Stomach (tissue), 4 donors: ENCODE measurements at regions not wholly inside any gene's neighbourhood (a gene's known extent, or its start where the extent isn't known, plus 50 kb on each side); places are given as distances from the start of the nearest gene placed in this dataset.
"Not testable (repeated sequence)": the region's sequence is repeated elsewhere in the genome, so short reads cannot be mapped to it uniquely, and the experiment has no call there.

Experiments used
- POLR2A ChIP-seq, 4 donors: fragments of 450-650 bp; IDR thresholded peaks; one replicate each; pipeline ENCODE4 v1.6.1; 2016; ENCODE audit warnings: antibody characterized with exemption in 4 of 4, control low read depth in 2 of 4, mild to moderate bottlenecking in 1 of 4, moderate library complexity in 1 of 4
- POLR2AphosphoS5 ChIP-seq, 3 donors: sonication (generic); formaldehyde crosslinking; IDR thresholded peaks; one replicate each; pipeline ENCODE4 v1.6.1; 2016; ENCODE audit warnings: antibody characterized with exemption in 3 of 3
- TF ChIP-seq, protein P1 (sequence below), 7 experiments: fragments of 450-650 bp in 4 of 7; fragments of 200-600 bp in 3 of 7; sonication (generic) in 3 of 7; IDR thresholded peaks; one replicate each; pipeline ENCODE4 v1.5.1; 2016 to 2019; ENCODE audit warnings: antibody characterized with exemption in 7 of 7, control low read depth in 2 of 7, mild to moderate bottlenecking in 1 of 7

DNA sequence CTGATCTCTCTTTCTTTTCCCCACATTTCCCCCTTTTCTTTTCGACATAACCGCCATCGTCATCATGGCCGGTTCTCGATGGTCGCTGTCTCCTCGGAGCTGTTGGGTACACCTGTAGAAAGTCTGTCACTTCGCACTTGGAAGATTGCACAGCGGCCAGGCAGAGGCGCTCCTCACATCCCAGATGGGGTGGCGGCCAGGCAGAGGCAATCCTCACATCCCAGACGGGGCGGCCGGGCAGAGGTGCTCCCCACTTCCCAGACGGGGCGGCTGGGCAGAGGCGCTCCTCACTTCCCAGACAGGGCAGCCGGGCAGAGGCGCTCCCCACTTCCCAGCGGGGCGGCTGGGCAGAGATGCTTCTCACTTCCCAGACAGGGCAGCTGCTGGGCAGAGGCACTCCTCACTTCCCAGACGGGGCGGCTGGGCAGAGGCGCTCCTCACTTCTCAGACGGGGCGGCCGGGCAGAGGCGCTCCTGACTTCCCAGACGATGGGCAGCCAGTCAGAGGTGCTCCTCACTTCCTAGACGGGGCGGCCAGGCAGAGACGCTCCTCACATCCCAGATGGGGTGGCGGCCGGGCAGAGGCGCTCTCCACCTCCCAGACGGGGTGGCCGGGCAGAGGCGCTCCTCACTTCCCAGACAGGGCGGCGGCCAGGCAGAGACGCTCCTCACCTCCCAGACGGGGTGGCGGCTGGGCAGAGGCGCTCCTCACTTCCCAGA lies 110.7 kb downstream of the C5orf15 start:
- TF ChIP-seq, protein P1, sequence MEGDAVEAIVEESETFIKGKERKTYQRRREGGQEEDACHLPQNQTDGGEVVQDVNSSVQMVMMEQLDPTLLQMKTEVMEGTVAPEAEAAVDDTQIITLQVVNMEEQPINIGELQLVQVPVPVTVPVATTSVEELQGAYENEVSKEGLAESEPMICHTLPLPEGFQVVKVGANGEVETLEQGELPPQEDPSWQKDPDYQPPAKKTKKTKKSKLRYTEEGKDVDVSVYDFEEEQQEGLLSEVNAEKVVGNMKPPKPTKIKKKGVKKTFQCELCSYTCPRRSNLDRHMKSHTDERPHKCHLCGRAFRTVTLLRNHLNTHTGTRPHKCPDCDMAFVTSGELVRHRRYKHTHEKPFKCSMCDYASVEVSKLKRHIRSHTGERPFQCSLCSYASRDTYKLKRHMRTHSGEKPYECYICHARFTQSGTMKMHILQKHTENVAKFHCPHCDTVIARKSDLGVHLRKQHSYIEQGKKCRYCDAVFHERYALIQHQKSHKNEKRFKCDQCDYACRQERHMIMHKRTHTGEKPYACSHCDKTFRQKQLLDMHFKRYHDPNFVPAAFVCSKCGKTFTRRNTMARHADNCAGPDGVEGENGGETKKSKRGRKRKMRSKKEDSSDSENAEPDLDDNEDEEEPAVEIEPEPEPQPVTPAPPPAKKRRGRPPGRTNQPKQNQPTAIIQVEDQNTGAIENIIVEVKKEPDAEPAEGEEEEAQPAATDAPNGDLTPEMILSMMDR (IDR thresholded peaks at IDR 0.05): not testable (repeated sequence)
- not testable (repeated sequence) for TF ChIP-seq POLR2AphosphoS5, POLR2A (IDR thresholded peaks at IDR 0.05)
